ENCODE measurements at regions not wholly inside any gene's neighbourhood (a gene's known extent, or its start where the extent isn't known, plus 50 kb on each side); places are given as distances from the start of the nearest gene placed in this dataset.

DNA sequence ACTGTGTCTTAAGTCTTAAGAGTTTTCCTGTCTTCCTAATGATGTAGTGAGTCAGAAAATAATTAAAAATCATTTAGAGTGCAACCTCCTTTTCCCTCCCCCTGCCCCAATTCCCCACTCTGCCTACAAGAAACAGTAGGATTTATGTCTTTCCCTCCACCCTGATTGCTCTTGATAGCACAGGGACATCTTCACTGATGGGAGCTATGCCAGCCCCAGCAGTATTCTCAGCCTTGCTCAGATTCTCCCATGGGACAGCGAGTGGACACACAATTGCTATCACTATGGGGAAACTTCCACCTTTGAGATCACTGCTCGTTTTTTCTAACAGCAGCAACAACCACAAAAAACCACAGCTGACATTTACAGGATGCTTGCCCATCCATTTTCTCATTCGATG is 216.6 kb upstream of the PLXNA2 start:
- DNase-seq (ENCODE audit: low read depth): no peak
- no peak overlapping the region for H3K4me3 ChIP-seq (ENCODE audit: low read length)
- TF ChIP-seq, protein P1, sequence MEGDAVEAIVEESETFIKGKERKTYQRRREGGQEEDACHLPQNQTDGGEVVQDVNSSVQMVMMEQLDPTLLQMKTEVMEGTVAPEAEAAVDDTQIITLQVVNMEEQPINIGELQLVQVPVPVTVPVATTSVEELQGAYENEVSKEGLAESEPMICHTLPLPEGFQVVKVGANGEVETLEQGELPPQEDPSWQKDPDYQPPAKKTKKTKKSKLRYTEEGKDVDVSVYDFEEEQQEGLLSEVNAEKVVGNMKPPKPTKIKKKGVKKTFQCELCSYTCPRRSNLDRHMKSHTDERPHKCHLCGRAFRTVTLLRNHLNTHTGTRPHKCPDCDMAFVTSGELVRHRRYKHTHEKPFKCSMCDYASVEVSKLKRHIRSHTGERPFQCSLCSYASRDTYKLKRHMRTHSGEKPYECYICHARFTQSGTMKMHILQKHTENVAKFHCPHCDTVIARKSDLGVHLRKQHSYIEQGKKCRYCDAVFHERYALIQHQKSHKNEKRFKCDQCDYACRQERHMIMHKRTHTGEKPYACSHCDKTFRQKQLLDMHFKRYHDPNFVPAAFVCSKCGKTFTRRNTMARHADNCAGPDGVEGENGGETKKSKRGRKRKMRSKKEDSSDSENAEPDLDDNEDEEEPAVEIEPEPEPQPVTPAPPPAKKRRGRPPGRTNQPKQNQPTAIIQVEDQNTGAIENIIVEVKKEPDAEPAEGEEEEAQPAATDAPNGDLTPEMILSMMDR (IDR thresholded peaks at IDR 0.05; ENCODE audit: insufficient read depth, low read depth, low read length, missing control alignments): no peak

- DNase-seq (ENCODE audit: low read depth): peak; percentile 14
- no peak overlapping the region for H3K4me3 ChIP-seq (ENCODE audit: low read length)
- TF ChIP-seq, protein P1 (IDR thresholded peaks at IDR 0.05; ENCODE audit: insufficient read depth, low read depth, low read length, missing control alignments): peak; percentile 24
Observed at GRCh38 chr1:208461680-208462079, 217.5 kb upstream of the PLXNA2 start.

DNA sequence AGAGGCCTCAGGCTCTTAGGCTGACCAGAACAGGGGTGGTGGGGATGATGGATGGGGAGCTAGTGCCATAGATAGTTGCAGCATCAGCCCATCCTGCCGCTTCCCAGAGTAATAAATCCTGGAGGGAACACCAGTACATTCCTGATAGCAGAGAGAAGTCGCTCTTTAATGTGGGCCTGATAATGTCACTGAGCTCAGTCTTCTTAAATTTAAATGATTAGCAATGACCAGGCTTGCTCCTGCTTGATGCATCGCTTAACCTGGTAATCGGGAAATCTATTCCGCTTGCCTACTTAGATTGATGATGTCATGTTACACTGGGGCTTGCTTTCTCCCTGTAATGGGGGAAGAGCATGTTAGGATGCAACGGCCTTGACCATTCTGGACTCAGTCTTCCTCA is 218.6 kb upstream of the PLXNA2 start:
- TF ChIP-seq, protein P1 (IDR thresholded peaks at IDR 0.05; ENCODE audit: insufficient read depth, low read depth, low read length, missing control alignments): no peak
- no peak overlapping the region for H3K4me3 ChIP-seq (ENCODE audit: low read length)
- no peak for DNase-seq (ENCODE audit: low read depth)

DNA sequence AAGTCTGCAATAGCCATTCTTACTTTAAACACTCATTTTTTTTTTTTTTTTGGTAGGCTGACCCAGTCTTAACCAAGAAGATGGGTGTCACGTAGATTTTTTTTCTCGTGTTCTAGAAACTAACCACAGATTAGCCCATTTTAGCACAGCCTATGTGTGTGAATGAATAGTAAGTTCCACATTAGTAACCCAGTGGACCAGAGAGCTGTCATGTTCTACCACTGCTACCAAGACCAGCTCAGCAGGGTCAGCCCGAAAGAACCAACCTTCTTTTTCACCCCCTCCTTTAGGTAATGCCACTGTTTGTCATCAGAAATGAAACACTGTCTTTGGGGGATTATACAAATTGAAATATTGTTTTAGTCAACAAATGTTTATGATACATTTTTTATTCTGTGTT is 221.1 kb upstream of the PLXNA2 start:
- TF ChIP-seq, protein P1 (IDR thresholded peaks at IDR 0.05; ENCODE audit: insufficient read depth, low read depth, low read length, missing control alignments): no peak
- DNase-seq (ENCODE audit: low read depth): no peak
- H3K4me3 ChIP-seq (ENCODE audit: low read length): no peak overlapping the region

DNA sequence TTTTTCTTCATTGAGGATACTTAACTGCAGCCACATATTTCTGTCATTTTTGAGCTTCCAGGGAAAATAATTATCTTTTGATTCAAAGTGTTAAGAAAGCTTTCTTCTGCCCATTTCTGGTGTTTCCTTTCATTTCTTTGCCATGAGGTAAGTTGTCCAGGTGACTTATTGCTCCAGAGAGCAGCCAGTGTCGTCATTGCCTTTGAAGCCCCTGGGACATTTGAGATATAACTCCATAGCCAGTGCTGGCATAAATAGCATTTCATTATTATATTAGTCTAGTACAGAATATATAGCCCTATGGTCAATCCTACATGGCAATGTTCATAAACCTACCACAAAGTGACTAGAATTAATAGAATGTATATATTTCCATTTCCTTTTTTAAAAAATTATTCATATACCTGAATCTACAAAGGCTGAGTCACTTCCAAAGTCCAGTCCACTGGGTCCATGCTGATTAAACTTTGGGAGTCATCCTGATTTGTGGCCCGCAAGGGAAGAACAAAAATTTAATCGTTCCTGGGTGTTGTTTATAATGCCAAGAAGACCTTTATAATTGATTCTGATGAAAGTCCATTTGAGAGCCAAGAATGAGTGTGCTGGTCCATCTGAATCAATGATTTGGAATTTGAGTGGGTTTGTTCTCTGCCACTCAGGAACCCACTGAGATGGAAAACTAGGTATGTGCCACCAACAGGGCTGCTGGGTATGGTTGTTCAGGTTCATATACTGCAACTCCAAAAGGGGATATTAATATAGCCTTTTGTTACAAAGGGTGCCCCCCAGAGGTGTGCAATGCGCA is 221.8 kb upstream of the PLXNA2 start:
- H3K4me3 ChIP-seq (ENCODE audit: low read length): no peak overlapping the region
- TF ChIP-seq, protein P1 (IDR thresholded peaks at IDR 0.05; ENCODE audit: insufficient read depth, low read depth, low read length, missing control alignments): no peak
- no peak for DNase-seq (ENCODE audit: low read depth)

DNA sequence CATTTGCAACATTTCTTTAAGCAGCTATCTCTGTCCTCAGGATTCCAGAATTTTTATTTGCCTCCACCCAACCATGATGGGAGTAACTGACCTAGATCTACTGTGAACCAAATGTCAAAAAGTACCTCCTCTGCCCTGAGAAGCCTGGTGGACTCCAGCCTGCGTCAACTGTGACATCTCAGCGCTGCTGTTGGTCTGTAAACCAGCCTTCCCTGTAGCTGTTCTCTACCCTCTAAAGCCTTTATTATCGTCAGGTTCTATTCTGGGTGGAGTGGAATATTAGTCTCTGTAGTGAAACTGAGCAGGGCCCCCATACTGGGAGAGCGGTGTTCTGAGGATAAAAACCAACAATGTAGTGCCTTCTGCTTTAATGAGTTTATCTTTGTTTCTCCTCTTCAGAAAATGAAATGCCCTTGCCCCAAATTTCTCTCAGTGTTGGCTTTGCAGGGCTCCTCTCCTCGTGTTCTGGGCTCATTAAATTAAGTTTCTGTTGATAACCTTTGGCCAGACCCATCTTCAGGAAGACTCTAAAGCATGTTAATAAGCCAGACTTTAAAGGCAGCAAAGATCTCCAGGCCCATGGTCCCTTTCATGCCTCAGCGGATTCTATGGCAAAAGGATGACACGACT is 223.1 kb upstream of the PLXNA2 start:
- TF ChIP-seq, protein P1 (IDR thresholded peaks at IDR 0.05; ENCODE audit: insufficient read depth, low read depth, low read length, missing control alignments): no peak
- DNase-seq (ENCODE audit: low read depth): no peak
- no peak overlapping the region for H3K4me3 ChIP-seq (ENCODE audit: low read length)
